GM13977 (cell line): ENCODE measurements at regions not wholly inside any gene's neighbourhood (a gene's known extent, or its start where the extent isn't known, plus 50 kb on each side); places are given as distances from the start of the nearest gene placed in this dataset.

Experiments
- DNase-seq: peaks from one replicate; pipeline ENCODE4 v3.0.0; 2012; ENCODE audit warnings: low spot score
- CTCF ChIP-seq: IDR thresholded peaks from 2 replicates; pipeline ENCODE4 v1.5.1; 2012; ENCODE audit warnings: mild to moderate bottlenecking, control low read depth; ENCODE audit not compliant: insufficient read depth; ENCODE audit errors: extremely low read depth, missing control alignments
- in situ Hi-C: fragments of 300-500 bp; cut with MboI; formaldehyde crosslinking; loops from one replicate; pipeline ENCODE4 v1.12.0; 2022; ENCODE audit warnings: low sequenced_read_pairs, low pct_unique_long_range_greater_than_20kb, mixed read lengths, inconsistent platforms; ENCODE audit not compliant: unreplicated experiment

GRCh38 chr7:69149804-69150782 is 448.2 kb upstream of the AUTS2 start:
- no peak for TF ChIP-seq CTCF
- no peak for DNase-seq
- in situ Hi-C loops, result no loop called here

DNA sequence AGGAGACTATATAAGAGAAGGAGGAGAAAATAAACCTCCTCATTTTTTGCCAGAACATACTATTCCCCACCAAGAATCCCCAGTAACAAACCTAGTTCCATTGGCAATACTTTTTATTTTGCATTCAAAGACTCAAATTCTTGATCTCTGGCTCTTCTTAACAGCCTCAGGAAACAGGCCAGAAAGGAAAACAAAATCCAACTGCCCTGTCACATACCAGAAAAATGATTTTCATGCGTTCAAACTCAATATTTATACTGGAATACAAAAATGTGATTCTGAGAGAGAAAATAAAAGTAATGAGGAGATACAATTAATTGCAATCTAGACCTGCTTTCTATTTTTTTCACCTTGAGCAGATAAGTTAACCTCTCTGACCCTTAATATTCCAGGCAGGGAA is 435.9 kb upstream of the AUTS2 start:
- TF ChIP-seq CTCF, result no peak
- in situ Hi-C loops, result no loop called here

GRCh38 chr7:69162931-69163670 is 435.2 kb upstream of the AUTS2 start:
- in situ Hi-C loops, result no loop called here

More for the DNA sequence above, 435.9 kb upstream of the AUTS2 start:
- DNase-seq, result no peak

DNA sequence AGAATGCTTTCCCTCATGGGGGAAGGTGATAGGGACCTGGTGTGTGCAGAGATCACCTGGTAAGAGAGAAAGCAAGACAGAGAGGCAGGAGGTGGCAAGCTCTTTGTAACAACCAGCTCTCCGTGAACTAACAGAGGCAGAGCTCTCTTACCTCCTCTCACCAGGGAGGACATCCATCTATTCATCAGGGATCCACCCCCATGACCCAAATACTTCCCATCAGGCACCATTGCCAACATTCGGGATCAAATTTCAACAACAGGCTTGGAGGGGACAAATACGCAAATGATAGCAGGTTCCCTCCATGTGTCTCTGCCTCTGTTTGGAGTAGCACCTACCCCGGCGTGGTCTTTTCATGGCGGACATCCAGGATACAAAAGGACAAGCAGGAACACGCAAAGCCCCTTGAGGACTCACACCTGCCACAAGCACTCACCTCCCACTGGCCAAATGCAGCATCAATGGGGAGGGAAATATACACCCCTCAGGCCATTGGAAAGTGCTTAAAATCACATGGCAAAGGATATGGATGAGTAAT is 431.2 kb upstream of the AUTS2 start:
- in situ Hi-C loops, result no loop called here
- no peak for DNase-seq
- TF ChIP-seq CTCF, result no peak

More at GRCh38 chr7:69162931-69163670, 435.2 kb upstream of the AUTS2 start:
- no peak for TF ChIP-seq CTCF
- DNase-seq, result no peak

- DNase-seq, result no peak
- TF ChIP-seq CTCF, result no peak
Observed at GRCh38 chr7:69169386-69169785, 428.9 kb upstream of the AUTS2 start.

DNA sequence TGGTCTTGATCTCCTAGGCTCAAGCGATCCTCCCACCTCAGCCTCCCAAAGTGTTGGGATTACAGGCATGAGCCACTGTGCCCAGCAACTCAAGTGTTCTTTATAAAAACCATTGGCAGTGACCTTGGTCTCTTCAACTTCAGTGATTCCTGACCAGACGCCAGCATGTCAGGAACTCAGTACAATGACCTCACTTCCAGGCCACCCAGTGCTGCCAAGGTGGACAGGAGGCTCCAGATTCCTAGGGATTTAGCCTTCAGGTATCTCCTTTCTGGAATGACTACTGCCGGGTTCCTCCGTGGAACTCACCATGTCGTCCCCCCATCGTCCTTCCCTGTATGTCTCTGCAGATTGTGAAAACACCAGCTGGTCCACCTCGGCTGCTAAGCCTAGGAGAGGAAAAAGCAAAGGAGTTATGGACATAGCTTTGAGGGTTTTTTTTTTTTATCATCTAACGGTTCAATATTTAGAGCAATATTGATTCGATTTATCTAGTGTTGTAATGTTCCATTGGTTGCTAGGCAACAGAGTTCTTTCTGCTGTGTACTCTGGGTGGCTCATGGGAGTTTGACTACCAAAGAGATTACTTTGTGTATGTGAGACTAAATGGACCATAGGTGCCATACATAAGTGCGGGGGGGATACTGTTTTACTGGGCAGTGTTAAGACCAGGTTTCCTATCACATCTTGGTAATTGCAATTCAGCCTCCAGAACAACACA is 425.8 kb upstream of the AUTS2 start:
- no peak for TF ChIP-seq CTCF
- in situ Hi-C loops, result no loop called here
- no peak for DNase-seq

More at GRCh38 chr7:69169386-69169785, 428.9 kb upstream of the AUTS2 start:
- in situ Hi-C loops, result no loop called here
